Osteocyte (in vitro differentiated cells): ENCODE measurements at regions not wholly inside any gene's neighbourhood (a gene's known extent, or its start where the extent isn't known, plus 50 kb on each side); places are given as distances from the start of the nearest gene placed in this dataset.

ENCODE experiments used
- DNase-seq: peaks from one replicate; pipeline ENCODE4 v3.0.0; 2021; ENCODE audit warnings: mixed read lengths; ENCODE audit not compliant: unreplicated experiment; ENCODE audit errors: extremely low spot score
- H3K27ac Mint-ChIP-seq: one replicate; pipeline ENCODE4 v1.8.0; 2021; ENCODE audit warnings: mild to moderate bottlenecking, mixed read lengths; ENCODE audit not compliant: unreplicated experiment
- H3K27me3 Mint-ChIP-seq: one replicate; pipeline ENCODE4 v1.8.0; 2021; ENCODE audit warnings: mixed read lengths; ENCODE audit not compliant: unreplicated experiment
- H3K36me3 Mint-ChIP-seq: one replicate; pipeline ENCODE4 v1.8.0; 2021; ENCODE audit warnings: mixed read lengths; ENCODE audit not compliant: unreplicated experiment
- H3K4me1 Mint-ChIP-seq: one replicate; pipeline ENCODE4 v1.8.0; 2021; ENCODE audit warnings: mixed read lengths; ENCODE audit not compliant: unreplicated experiment
- H3K4me3 Mint-ChIP-seq: one replicate; pipeline ENCODE4 v1.8.0; 2021; ENCODE audit warnings: mild to moderate bottlenecking, moderate library complexity, mixed read lengths; ENCODE audit not compliant: unreplicated experiment
- H3K9me3 Mint-ChIP-seq: one replicate; pipeline ENCODE4 v1.8.0; 2021; ENCODE audit warnings: mixed read lengths; ENCODE audit not compliant: unreplicated experiment
- CTCF ChIP-seq: fragments of 200-600 bp; sonication (generic); IDR thresholded peaks from 2 replicates; pipeline ENCODE4 v1.5.0; 2021; ENCODE audit warnings: antibody characterized with exemption, mild to moderate bottlenecking, moderate library complexity

- Mint-ChIP-seq H3K27me3 (no peaks in the 10 kb centered on the region), H3K4me3 (no peak overlapping the region), H3K4me1 (peaks cover 28% of the 10 kb centered on the region), H3K27ac (no peak overlapping the region), H3K9me3 (no peaks in the 10 kb centered on the region), H3K36me3 (no peaks in the 10 kb centered on the region)
- DNase-seq: no peak
- TF ChIP-seq CTCF: no peak
Observed at GRCh38 chr12:91339106-91339505, 156.5 kb upstream of the DCN start.

- no peaks in the 10 kb centered on the region for H3K36me3 Mint-ChIP-seq
- no peak overlapping the region for H3K4me3 Mint-ChIP-seq
- no peak for DNase-seq
Observed at GRCh38 chr12:91335699-91336098, 153.1 kb upstream of the DCN start.

GRCh38 chr12:91333966-91334365 lies 151.3 kb upstream of the DCN start:
- no peak for TF ChIP-seq CTCF
- no peak for DNase-seq
- no peak overlapping the region for H3K27ac Mint-ChIP-seq
- H3K4me3 Mint-ChIP-seq: no peak overlapping the region
- H3K36me3 Mint-ChIP-seq: no peaks in the 10 kb centered on the region
- peaks cover 15% of the 10 kb centered on the region for H3K4me1 Mint-ChIP-seq
- no peaks in the 10 kb centered on the region for H3K27me3 Mint-ChIP-seq
- H3K9me3 Mint-ChIP-seq: no peaks in the 10 kb centered on the region

More at GRCh38 chr12:91335699-91336098, 153.1 kb upstream of the DCN start:
- no peaks in the 10 kb centered on the region for H3K27me3 Mint-ChIP-seq
- H3K4me1 Mint-ChIP-seq: peaks cover 21% of the 10 kb centered on the region
- no peaks in the 10 kb centered on the region for H3K9me3 Mint-ChIP-seq
- H3K27ac Mint-ChIP-seq: peak overlapping the region; percentile 8
- TF ChIP-seq CTCF: no peak

- no peak overlapping the region for H3K27ac Mint-ChIP-seq
- H3K36me3 Mint-ChIP-seq: no peaks in the 10 kb centered on the region
- H3K27me3 Mint-ChIP-seq: no peaks in the 10 kb centered on the region
- peak; percentile 62 for TF ChIP-seq CTCF
- H3K4me3 Mint-ChIP-seq: no peak overlapping the region
- H3K4me1 Mint-ChIP-seq: peaks cover 27% of the 10 kb centered on the region
- no peaks in the 10 kb centered on the region for H3K9me3 Mint-ChIP-seq
- DNase-seq: no peak
Observed at GRCh38 chr12:91332302-91332701, 149.7 kb upstream of the DCN start.

- Mint-ChIP-seq H3K4me3 (no peak overlapping the region), H3K27me3 (no peaks in the 10 kb centered on the region), H3K4me1 (peaks cover 34% of the 10 kb centered on the region), H3K36me3 (no peaks in the 10 kb centered on the region), H3K9me3 (no peaks in the 10 kb centered on the region), H3K27ac (no peak overlapping the region)
- TF ChIP-seq CTCF: no peak
- no peak for DNase-seq
Observed at GRCh38 chr12:91331371-91331770, 148.8 kb upstream of the DCN start.
